Glutamatergic neuron (in vitro differentiated cells): ENCODE measurements at regions not wholly inside any gene's neighbourhood (a gene's known extent, or its start where the extent isn't known, plus 50 kb on each side); places are given as distances from the start of the nearest gene placed in this dataset.
"Not testable (repeated sequence)": the region's sequence is repeated elsewhere in the genome, so short reads cannot be mapped to it uniquely, and the experiment has no call there.

Experiments
- DNase-seq: peaks from one replicate; pipeline ENCODE4 v3.0.0; 2022
- H3K27ac Mint-ChIP-seq: one replicate; pipeline ENCODE4 v1.8.0; 2020; ENCODE audit warnings: mild to moderate bottlenecking, mixed read lengths, inconsistent platforms; ENCODE audit not compliant: unreplicated experiment
- H3K27me3 Mint-ChIP-seq: one replicate; pipeline ENCODE4 v1.8.0; 2020; ENCODE audit warnings: mild to moderate bottlenecking, moderate library complexity, mixed read lengths, inconsistent platforms; ENCODE audit not compliant: unreplicated experiment
- H3K36me3 Mint-ChIP-seq: one replicate; pipeline ENCODE4 v1.8.0; 2020; ENCODE audit warnings: mild to moderate bottlenecking, mixed read lengths, inconsistent platforms; ENCODE audit not compliant: unreplicated experiment
- H3K4me1 Mint-ChIP-seq: one replicate; pipeline ENCODE4 v1.8.0; 2020; ENCODE audit warnings: mild to moderate bottlenecking, low read depth, mixed read lengths, inconsistent platforms; ENCODE audit not compliant: unreplicated experiment
- H3K4me3 Mint-ChIP-seq: one replicate; pipeline ENCODE4 v1.8.0; 2020; ENCODE audit warnings: mild to moderate bottlenecking, mixed read lengths, inconsistent platforms; ENCODE audit not compliant: unreplicated experiment
- H3K9me3 Mint-ChIP-seq: one replicate; pipeline ENCODE4 v1.8.0; 2020; ENCODE audit warnings: mild to moderate bottlenecking, moderate library complexity, mixed read lengths, inconsistent platforms; ENCODE audit not compliant: unreplicated experiment

DNA sequence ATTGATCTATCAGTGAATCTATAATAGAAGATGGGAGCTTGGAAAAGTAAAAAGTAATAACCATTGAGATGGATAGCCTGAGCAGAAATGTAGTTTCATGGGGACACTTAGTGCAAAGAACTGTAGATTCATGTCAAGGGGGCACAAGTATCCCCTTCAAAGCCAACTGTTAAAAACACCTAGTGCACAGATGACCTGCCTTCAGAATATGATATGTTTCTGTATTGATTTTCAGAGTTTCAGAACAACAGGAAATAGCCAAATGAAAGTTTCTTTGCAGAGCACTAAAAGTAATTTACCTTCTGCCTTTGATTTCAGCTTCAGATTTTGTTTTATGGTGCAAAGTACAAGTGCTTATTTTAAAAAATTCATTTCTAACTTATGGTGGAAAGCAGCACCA, 169.9 kb downstream of the SPDYE17 start:
- not testable (repeated sequence) for H3K36me3 Mint-ChIP-seq, H3K9me3 Mint-ChIP-seq, H3K27ac Mint-ChIP-seq, H3K4me1 Mint-ChIP-seq, DNase-seq, H3K4me3 Mint-ChIP-seq, H3K27me3 Mint-ChIP-seq

DNA sequence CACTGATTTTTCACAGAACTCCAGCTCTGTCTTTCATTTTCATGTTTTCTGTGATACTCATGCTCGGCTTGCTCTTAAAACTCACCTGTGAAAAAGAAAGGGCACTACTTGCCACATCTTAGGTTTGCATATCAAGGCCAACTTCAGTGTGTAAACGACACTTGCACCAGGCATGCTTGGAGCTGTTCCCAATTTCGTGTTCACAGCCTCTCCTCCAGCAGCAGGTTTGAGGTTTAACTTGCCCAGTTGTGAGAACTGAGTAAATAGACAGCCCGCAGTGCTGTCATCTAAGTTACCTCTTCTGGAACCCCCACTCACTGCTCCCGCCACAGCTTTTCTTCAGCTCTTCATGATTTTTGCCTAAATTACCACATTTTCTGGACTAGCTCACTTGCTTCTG, 172.2 kb downstream of the SPDYE17 start:
- not testable (repeated sequence) for H3K9me3 Mint-ChIP-seq, H3K27ac Mint-ChIP-seq, H3K36me3 Mint-ChIP-seq, DNase-seq, H3K4me3 Mint-ChIP-seq, H3K27me3 Mint-ChIP-seq, H3K4me1 Mint-ChIP-seq

DNA sequence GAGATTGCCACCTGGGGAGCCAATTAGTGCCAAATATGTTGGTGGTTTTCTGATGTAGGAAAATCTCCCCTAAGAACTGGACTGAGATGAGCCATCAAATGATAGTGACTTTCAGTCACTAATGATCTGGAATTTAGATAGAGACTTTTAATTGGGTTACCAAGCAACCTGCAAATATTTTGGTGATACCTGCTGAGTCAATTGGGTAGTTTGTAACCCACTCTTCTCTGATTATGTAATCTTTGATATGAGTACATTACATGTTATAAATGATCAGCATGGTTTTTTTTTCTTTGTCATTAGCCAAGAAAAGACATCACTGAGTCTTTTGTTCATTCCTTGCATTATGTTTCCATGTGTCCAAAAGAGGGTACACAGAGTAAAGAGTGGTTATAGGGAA, 177.5 kb downstream of the SPDYE17 start:
- H3K4me1 Mint-ChIP-seq, H3K4me3 Mint-ChIP-seq, H3K9me3 Mint-ChIP-seq, DNase-seq, H3K27ac Mint-ChIP-seq, H3K27me3 Mint-ChIP-seq, H3K36me3 Mint-ChIP-seq: not testable (repeated sequence)

DNA sequence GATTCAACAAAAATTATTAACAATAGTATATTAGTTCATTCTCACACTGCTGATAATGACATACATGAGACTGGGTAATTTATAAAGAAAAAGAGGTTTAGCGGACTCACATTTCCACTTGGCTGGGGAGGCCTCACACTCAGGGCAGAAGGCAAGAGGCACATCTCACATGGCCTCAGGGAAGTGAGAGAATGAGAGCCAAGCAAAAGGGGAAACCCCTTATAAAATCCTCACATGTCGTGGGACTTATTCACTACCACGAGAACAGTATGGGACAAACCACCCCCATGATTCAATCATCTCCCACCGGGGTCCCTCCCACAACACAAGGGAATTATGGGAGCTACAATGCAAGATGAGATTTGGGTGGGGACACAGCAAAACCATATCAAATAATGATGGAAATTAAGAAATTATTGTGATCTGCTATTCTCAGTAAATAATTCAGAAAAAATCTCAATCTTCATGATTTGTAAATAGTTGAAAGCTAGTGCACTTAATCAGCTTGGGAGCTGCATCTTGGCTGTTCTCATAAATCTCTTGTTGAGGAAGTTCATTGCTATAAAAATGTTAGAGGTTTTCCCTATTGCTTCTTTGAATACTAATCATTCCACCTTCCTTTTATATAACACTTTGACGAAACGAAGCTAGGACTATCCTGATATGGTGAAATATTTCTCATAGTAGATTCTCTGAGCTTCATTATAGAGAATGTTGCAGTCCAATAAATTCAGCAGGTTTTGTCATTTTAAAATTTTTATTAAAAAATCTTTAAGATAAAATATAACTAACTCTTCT, 179.2 kb downstream of the SPDYE17 start:
- not testable (repeated sequence) for H3K27me3 Mint-ChIP-seq, H3K4me3 Mint-ChIP-seq, H3K9me3 Mint-ChIP-seq, DNase-seq, H3K27ac Mint-ChIP-seq, H3K4me1 Mint-ChIP-seq, H3K36me3 Mint-ChIP-seq

DNA sequence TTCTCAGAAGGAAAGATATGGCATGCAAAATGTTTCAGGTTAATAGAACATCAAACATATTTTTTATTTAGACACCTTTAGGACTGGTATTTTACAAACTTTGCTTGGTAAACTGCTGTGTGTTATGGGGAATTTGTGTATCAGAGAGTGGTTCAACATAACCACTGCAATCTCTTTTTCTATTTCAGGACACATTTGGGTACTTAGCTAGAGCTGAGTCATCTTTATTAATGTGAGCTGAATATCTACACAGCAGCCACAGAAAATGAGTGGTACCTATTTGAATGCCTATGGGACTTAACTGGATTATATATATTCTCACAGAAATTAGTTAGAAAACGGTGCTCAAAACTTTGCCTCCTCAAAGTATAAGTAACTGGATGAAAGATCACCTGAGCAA, 179.8 kb downstream of the SPDYE17 start:
- not testable (repeated sequence) for H3K4me3 Mint-ChIP-seq, H3K36me3 Mint-ChIP-seq, H3K27ac Mint-ChIP-seq, H3K4me1 Mint-ChIP-seq, H3K9me3 Mint-ChIP-seq, H3K27me3 Mint-ChIP-seq, DNase-seq

DNA sequence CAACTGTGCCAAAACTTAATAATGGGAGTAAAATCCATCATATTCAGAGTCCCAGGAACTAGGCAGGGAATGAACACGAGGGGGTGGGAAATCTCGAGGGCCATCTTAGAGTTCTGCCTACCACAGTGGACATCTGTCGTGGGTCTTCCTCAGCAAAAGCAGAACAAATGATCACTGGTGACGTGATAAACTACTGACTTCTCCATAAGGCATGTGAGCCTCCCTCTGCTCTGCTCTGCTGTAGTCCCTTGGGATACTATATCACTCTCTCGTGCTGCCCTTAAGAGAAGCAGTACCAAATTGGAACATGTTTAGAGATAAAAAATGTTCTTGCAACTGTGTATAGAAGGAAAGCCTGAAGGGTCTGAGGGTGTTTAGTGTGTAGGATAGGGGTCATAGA, 180.5 kb downstream of the SPDYE17 start:
- H3K36me3 Mint-ChIP-seq, H3K4me3 Mint-ChIP-seq, H3K4me1 Mint-ChIP-seq, DNase-seq, H3K9me3 Mint-ChIP-seq, H3K27me3 Mint-ChIP-seq, H3K27ac Mint-ChIP-seq: not testable (repeated sequence)

DNA sequence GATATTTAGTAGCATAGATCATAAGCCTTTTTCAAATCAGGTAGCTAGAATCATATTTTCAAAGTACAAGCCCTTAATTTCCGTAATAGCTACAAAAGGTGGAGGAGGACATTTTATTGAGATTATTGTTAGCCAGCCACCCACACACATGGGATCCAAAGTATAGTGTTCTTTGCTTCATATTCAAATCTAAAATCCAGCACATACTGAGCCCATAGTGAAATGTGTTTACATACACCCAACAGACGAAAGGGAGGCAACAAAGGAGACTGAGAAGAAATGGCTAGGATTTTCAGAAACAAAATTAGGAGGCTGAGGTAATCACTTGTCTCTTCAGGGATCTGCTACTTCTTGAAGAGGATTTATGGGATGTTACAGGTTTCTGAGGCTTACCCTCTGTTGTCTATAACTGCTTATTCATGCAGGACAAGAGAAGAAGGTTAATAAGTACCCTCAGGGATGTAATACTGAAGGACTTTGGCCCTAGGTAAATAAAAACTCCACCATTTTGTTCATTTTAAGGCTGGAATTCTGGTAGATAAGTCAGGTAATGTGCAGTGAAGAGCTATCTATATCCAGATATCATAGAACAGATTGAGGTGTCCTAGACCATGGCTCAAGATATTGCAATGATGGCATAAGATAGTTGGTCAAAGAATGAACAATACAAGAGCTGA, 182.1 kb downstream of the SPDYE17 start:
- DNase-seq, H3K27me3 Mint-ChIP-seq, H3K27ac Mint-ChIP-seq, H3K36me3 Mint-ChIP-seq, H3K9me3 Mint-ChIP-seq, H3K4me1 Mint-ChIP-seq, H3K4me3 Mint-ChIP-seq: not testable (repeated sequence)

DNA sequence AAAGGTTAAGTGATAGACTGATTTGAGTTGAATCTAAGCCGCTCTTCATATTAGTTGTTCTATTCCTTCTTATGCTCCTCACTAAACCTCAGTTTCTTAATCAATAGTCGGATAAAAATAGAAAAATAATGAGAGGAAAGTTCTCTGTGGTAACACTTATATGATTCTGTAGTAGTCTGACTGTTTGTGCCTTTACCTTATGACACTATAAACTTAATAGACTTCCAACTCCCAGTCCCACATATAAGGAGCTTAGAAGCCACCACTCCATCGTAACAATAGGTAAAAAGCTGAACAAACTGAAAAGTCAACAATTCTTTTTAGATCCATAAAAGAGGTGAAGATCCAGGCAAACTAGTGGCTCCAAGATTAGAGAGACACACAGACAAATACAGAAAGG, 192.3 kb downstream of the SPDYE17 start:
- not testable (repeated sequence) for H3K36me3 Mint-ChIP-seq, H3K27ac Mint-ChIP-seq, H3K27me3 Mint-ChIP-seq, H3K9me3 Mint-ChIP-seq, H3K4me3 Mint-ChIP-seq, H3K4me1 Mint-ChIP-seq, DNase-seq

DNA sequence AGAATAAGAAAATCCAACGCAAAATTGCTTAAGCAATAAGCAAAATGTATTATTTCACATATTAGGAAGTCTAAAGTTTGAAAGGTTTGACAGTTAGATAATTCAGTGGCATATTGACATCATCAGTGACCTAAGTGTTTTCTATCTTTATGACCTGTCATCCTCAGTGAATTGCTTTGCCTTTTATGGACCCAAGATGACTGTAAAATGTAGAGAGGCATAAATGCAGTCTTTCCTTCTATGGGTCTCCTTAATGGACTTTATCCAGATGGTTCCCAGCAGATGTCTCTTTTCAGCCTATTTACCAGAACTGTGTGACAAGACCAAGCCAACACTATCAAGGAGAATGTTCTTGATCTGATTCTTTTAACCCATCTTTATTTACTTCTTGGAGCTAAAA, 192.9 kb downstream of the SPDYE17 start:
- H3K4me3 Mint-ChIP-seq, H3K9me3 Mint-ChIP-seq, H3K4me1 Mint-ChIP-seq, DNase-seq, H3K36me3 Mint-ChIP-seq, H3K27me3 Mint-ChIP-seq, H3K27ac Mint-ChIP-seq: not testable (repeated sequence)

DNA sequence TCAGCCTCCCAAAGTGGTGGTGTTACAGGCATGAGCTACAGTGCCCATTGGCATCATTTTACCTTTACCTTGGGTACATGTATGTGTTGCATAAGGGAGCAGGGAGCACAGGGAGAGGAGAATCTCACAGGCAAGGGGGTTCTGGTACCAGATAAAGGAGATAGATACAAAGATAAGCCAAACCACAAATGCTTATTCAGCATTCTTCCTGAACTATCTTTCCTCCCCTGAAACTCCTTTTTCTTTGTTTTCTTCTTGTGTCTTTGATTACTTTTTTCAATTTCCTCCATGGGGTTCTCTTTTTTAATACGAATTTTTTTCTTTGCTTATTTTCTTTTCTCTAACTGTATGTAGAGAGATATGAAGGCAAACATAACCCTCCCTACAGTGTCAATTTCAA, 193.8 kb downstream of the SPDYE17 start:
- DNase-seq, H3K9me3 Mint-ChIP-seq, H3K4me3 Mint-ChIP-seq, H3K27me3 Mint-ChIP-seq, H3K36me3 Mint-ChIP-seq, H3K27ac Mint-ChIP-seq, H3K4me1 Mint-ChIP-seq: not testable (repeated sequence)

DNA sequence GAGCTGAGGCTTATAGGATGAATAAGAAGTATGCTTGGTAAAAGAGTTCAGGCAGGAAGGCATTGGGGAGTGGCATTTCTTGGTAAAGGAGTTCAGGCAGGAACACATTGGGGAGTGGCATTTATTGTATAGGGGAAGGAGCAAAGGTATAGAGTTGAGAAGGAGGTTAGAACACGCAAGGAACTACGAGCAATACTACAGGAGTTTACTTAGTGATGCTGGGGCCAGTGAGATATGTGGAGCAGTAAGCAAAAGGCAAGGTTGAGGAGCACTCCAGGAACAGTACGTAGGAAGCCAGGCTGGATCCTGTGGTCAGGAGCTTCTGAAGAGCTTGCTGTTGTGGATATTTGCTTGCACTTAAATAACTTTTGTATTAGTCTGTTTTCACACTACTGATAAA, 202.2 kb upstream of the POMZP3 start:
- not testable (repeated sequence) for DNase-seq, H3K36me3 Mint-ChIP-seq, H3K4me1 Mint-ChIP-seq, H3K4me3 Mint-ChIP-seq, H3K27ac Mint-ChIP-seq, H3K9me3 Mint-ChIP-seq, H3K27me3 Mint-ChIP-seq

DNA sequence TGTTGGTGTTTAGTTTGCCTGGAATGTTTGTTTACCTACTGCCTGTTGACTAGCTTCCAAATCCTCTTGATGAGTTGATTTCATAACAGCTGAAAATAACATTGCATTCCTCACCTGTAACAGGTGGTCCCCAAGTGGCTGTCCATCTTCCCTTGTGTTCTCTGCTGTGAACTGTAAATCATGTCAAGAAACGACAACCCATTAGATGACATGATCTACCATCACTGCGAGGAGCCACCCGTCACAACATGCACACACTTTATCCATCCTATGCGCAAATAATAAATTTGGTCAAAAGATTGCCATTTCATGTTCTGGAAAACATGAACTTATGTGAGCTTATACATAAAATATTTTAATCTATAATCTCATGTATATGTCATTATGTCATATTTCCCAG, 199.1 kb upstream of the POMZP3 start:
- not testable (repeated sequence) for H3K9me3 Mint-ChIP-seq, H3K27me3 Mint-ChIP-seq, H3K4me1 Mint-ChIP-seq, H3K4me3 Mint-ChIP-seq, H3K27ac Mint-ChIP-seq, H3K36me3 Mint-ChIP-seq, DNase-seq

DNA sequence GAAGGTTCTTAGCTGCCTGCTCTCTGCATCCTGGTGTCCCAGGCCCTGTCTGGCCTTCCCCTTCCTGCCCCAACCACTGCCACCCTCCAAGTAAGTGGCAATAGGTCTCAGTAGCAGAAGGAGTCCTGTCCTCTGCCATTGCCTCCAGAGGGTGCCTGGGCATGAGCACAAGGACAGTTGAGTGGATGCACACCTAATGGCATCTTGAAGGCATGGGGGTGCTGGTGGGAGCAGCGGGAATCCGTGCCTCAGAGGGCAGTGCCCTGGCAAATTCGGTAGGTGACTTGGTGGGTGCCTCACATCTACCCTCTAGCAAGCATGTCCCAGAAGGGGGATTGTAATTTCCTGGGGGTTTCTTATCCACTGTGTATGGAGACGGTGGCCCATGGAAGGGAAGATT, 182.8 kb upstream of the POMZP3 start:
- not testable (repeated sequence) for H3K4me3 Mint-ChIP-seq, H3K9me3 Mint-ChIP-seq, DNase-seq, H3K27ac Mint-ChIP-seq, H3K36me3 Mint-ChIP-seq, H3K27me3 Mint-ChIP-seq, H3K4me1 Mint-ChIP-seq
